WTC11 (cell line): ENCODE measurements at regions not wholly inside any gene's neighbourhood (a gene's known extent, or its start where the extent isn't known, plus 50 kb on each side); places are given as distances from the start of the nearest gene placed in this dataset.

Source experiments
- ATAC-seq: fragments of 200-7000 bp; cut with Tn5 transposase; 2 replicates; pipeline ENCODE4 v1.10.0; 2021; ENCODE audit warnings: mild to moderate bottlenecking, moderate library complexity
- CTCF ChIA-PET: fragments of 300-600 bp; sonication (Branson Sonifier 250); formaldehyde crosslinking; loops from one replicate; lab custom pipeline; 2021; ENCODE audit warnings: antibody characterized with exemption; lab: Charles Lee
- POLR2A ChIA-PET: fragments of 350-600 bp; sonication (Branson Sonifier 250); formaldehyde crosslinking; loops from one replicate; lab custom pipeline; 2021; ENCODE audit warnings: antibody characterized with exemption; lab: Charles Lee
- DNase-seq: peaks from one replicate; pipeline ENCODE4 v3.0.0; 2021; ENCODE audit warnings: low spot score
- H3K27ac Mint-ChIP-seq: 2 replicates; pipeline ENCODE4 v1.8.0; 2021; ENCODE audit warnings: mixed read lengths
- H3K27me3 Mint-ChIP-seq: 2 replicates; pipeline ENCODE4 v1.8.0; 2021; ENCODE audit warnings: low read depth, mild to moderate bottlenecking, moderate library complexity, mixed read lengths
- H3K36me3 Mint-ChIP-seq: 2 replicates; pipeline ENCODE4 v1.8.0; 2021; ENCODE audit warnings: mixed read lengths
- H3K4me1 Mint-ChIP-seq: 2 replicates; pipeline ENCODE4 v1.8.0; 2022; ENCODE audit warnings: mixed read lengths
- H3K4me3 Mint-ChIP-seq: 2 replicates; pipeline ENCODE4 v1.8.0; 2021; ENCODE audit warnings: mild to moderate bottlenecking, moderate library complexity, mixed read lengths
- H3K9me3 Mint-ChIP-seq: 2 replicates; pipeline ENCODE4 v1.8.0; 2021; ENCODE audit warnings: mixed read lengths
- ATF3 ChIP-seq: sonication (generic); formaldehyde crosslinking; conservative IDR thresholded peaks from 2 replicates; pipeline ENCODE4 v1.8.1; 2022; ENCODE audit warnings: mild to moderate bottlenecking, missing genetic modification reagents
- ELF4 ChIP-seq: sonication (generic); formaldehyde crosslinking; IDR thresholded peaks from 2 replicates; pipeline ENCODE4 v1.8.1; 2022; ENCODE audit warnings: low read depth, mild to moderate bottlenecking, moderate library complexity, missing genetic modification reagents
- GRHL2 ChIP-seq: fragments of 250-450 bp; sonication (Bioruptor Pico); IDR thresholded peaks from 2 replicates; pipeline ENCODE4 v1.8.0; 2022; ENCODE audit warnings: mild to moderate bottlenecking, moderate library complexity; ENCODE audit not compliant: insufficient replicate concordance, severe bottlenecking
- HMGXB4 ChIP-seq: sonication (generic); formaldehyde crosslinking; IDR thresholded peaks from 2 replicates; pipeline ENCODE4 v1.8.1; 2023; ENCODE audit warnings: mild to moderate bottlenecking, moderate library complexity, missing genetic modification reagents
- MYBL2 ChIP-seq: sonication (generic); formaldehyde crosslinking; IDR thresholded peaks from 2 replicates; pipeline ENCODE4 v1.8.1; 2023; ENCODE audit warnings: mild to moderate bottlenecking, moderate library complexity, missing genetic modification reagents
- NFATC4 ChIP-seq: fragments of 250-450 bp; sonication (Bioruptor Pico); IDR thresholded peaks from 2 replicates; pipeline ENCODE4 v1.9.0; 2021; ENCODE audit warnings: mild to moderate bottlenecking
- NFE2L1 ChIP-seq: sonication (generic); formaldehyde crosslinking; IDR thresholded peaks from 2 replicates; pipeline ENCODE4 v1.8.1; 2023; ENCODE audit warnings: missing genetic modification reagents
- NR2C2 ChIP-seq: sonication (generic); formaldehyde crosslinking; IDR thresholded peaks from 2 replicates; pipeline ENCODE4 v1.8.0; 2022; ENCODE audit warnings: mild to moderate bottlenecking, missing genetic modification reagents
- OVOL2 ChIP-seq: fragments of 250-450 bp; sonication (Bioruptor Pico); IDR thresholded peaks from 2 replicates; pipeline ENCODE4 v1.9.0; 2021; ENCODE audit warnings: mild to moderate bottlenecking, borderline replicate concordance
- RELA ChIP-seq: sonication (generic); formaldehyde crosslinking; IDR thresholded peaks from 2 replicates; pipeline ENCODE4 v1.8.1; 2022; ENCODE audit warnings: missing genetic modification reagents, mild to moderate bottlenecking, borderline replicate concordance
- SOX15 ChIP-seq: fragments of 250-450 bp; sonication (Bioruptor Pico); IDR thresholded peaks from 2 replicates; pipeline ENCODE4 v1.9.0; 2021; ENCODE audit warnings: mild to moderate bottlenecking
- TEAD1 ChIP-seq: sonication (generic); formaldehyde crosslinking; IDR thresholded peaks from 2 replicates; pipeline ENCODE4 v1.8.0; 2022; ENCODE audit warnings: mild to moderate bottlenecking, missing genetic modification reagents
- TF ChIP-seq, protein P1 (sequence below): sonication (generic); formaldehyde crosslinking; IDR thresholded peaks from 2 replicates; pipeline ENCODE4 v1.8.1; 2023; ENCODE audit warnings: mild to moderate bottlenecking, missing genetic modification reagents, moderate library complexity
- TF ChIP-seq, protein P2 (sequence below): fragments of 250-450 bp; sonication (Bioruptor Pico); IDR thresholded peaks from 2 replicates; pipeline ENCODE4 v1.9.0; 2021; ENCODE audit warnings: moderate library complexity, mild to moderate bottlenecking, inconsistent platforms, borderline replicate concordance
- TF ChIP-seq, protein P3 (sequence below): sonication (generic); formaldehyde crosslinking; IDR thresholded peaks from 2 replicates; pipeline ENCODE4 v1.8.1; 2023; ENCODE audit warnings: mild to moderate bottlenecking, missing genetic modification reagents, borderline replicate concordance
- TF ChIP-seq, protein P4 (sequence below): sonication (generic); formaldehyde crosslinking; IDR thresholded peaks from 2 replicates; pipeline ENCODE4 v1.8.0; 2023; ENCODE audit warnings: missing genetic modification reagents, mild to moderate bottlenecking, borderline replicate concordance
- TF ChIP-seq, protein P5 (sequence below): sonication (generic); formaldehyde crosslinking; IDR thresholded peaks from 2 replicates; pipeline ENCODE4 v1.8.1; 2022; ENCODE audit warnings: mild to moderate bottlenecking, moderate library complexity, missing genetic modification reagents
- TF ChIP-seq, protein P6 (sequence below): sonication (generic); formaldehyde crosslinking; IDR thresholded peaks from 2 replicates; pipeline ENCODE4 v1.8.0; 2022; ENCODE audit warnings: mild to moderate bottlenecking, missing genetic modification reagents

- no peak for TF ChIP-seq HMGXB4 (CRISPR knock-in tag)
- TF ChIP-seq, protein P1, sequence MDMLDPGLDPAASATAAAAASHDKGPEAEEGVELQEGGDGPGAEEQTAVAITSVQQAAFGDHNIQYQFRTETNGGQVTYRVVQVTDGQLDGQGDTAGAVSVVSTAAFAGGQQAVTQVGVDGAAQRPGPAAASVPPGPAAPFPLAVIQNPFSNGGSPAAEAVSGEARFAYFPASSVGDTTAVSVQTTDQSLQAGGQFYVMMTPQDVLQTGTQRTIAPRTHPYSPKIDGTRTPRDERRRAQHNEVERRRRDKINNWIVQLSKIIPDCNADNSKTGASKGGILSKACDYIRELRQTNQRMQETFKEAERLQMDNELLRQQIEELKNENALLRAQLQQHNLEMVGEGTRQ (CRISPR knock-in tag), result no peak
- TF ChIP-seq, protein P2, sequence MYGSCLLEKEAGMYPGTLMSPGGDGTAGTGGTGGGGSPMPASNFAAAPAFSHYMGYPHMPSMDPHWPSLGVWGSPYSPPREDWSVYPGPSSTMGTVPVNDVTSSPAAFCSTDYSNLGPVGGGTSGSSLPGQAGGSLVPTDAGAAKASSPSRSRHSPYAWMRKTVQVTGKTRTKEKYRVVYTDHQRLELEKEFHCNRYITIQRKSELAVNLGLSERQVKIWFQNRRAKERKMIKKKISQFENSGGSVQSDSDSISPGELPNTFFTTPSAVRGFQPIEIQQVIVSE (CRISPR knock-in tag), result no peak
- no peak for TF ChIP-seq NR2C2
- TF ChIP-seq, protein P3, sequence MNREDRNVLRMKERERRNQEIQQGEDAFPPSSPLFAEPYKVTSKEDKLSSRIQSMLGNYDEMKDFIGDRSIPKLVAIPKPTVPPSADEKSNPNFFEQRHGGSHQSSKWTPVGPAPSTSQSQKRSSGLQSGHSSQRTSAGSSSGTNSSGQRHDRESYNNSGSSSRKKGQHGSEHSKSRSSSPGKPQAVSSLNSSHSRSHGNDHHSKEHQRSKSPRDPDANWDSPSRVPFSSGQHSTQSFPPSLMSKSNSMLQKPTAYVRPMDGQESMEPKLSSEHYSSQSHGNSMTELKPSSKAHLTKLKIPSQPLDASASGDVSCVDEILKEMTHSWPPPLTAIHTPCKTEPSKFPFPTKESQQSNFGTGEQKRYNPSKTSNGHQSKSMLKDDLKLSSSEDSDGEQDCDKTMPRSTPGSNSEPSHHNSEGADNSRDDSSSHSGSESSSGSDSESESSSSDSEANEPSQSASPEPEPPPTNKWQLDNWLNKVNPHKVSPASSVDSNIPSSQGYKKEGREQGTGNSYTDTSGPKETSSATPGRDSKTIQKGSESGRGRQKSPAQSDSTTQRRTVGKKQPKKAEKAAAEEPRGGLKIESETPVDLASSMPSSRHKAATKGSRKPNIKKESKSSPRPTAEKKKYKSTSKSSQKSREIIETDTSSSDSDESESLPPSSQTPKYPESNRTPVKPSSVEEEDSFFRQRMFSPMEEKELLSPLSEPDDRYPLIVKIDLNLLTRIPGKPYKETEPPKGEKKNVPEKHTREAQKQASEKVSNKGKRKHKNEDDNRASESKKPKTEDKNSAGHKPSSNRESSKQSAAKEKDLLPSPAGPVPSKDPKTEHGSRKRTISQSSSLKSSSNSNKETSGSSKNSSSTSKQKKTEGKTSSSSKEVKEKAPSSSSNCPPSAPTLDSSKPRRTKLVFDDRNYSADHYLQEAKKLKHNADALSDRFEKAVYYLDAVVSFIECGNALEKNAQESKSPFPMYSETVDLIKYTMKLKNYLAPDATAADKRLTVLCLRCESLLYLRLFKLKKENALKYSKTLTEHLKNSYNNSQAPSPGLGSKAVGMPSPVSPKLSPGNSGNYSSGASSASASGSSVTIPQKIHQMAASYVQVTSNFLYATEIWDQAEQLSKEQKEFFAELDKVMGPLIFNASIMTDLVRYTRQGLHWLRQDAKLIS (CRISPR knock-in tag), result no peak
- no peak for TF ChIP-seq ELF4 (CRISPR knock-in tag)
- CTCF ChIA-PET, result no interaction called here
- H3K9me3 Mint-ChIP-seq, result no peaks in the 10 kb centered on the region
- no peak overlapping the region for H3K27ac Mint-ChIP-seq
- H3K36me3 Mint-ChIP-seq, result no peaks in the 10 kb centered on the region
- H3K4me1 Mint-ChIP-seq, result peaks cover 20% of the 10 kb centered on the region
- POLR2A ChIA-PET, result no interaction called here
- DNase-seq (no peak), ATAC-seq (no peak)
- H3K27me3 Mint-ChIP-seq, result no peaks in the 10 kb centered on the region
- H3K4me3 Mint-ChIP-seq, result no peak overlapping the region
Observed at GRCh38 chr13:44759384-44760360, 183.5 kb upstream of the TSC22D1 start.

DNA sequence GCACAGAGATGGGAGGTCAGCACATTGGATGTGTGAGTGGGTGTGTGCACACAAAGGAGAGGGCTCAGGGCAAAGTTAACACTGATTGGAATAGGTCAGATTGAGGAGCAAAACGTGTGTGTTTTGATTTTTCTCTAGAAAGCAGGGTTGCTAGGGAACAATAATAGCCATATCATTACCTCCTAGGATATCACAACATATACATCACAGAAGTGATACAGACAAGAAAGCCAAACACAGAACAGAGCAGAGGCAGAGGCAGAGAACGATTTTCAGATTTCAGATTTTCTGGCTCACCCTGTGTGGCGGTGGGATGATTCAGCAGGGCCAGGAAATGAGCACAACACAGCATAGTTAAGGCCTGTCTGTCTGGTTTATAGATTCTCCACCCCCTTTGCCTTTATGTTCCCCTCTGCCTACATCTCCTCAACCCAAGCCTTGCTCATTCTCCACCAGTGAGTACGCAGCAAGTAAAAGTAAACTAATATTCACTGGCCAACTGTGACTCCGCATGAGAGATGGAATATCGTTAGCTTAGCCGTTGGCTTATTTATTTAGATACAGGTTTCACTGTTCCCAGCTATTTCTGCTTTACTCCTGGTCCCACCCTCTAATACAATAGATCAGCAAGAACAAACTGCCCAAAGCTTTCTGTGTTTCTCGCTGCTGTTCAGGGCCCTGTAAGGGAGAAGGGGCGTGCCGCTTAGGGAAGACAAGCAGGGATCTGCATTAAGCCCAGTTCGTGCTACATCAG is 182.7 kb upstream of the TSC22D1 start:
- Mint-ChIP-seq H3K4me1 (peaks cover 13% of the 10 kb centered on the region), H3K36me3 (no peaks in the 10 kb centered on the region), H3K4me3 (no peak overlapping the region), H3K9me3 (no peaks in the 10 kb centered on the region), H3K27me3 (no peaks in the 10 kb centered on the region), H3K27ac (no peak overlapping the region)
- DNase-seq (no peak), ATAC-seq (no peak)
- ChIA-PET CTCF (no interaction called here), POLR2A (no interaction called here)
- TF ChIP-seq OVOL2 (CRISPR knock-in tag) (no peak), NFATC4 (CRISPR knock-in tag) (no peak), RELA (CRISPR knock-in tag) (no peak), NFE2L1 (CRISPR knock-in tag) (no peak), GRHL2 (CRISPR knock-in tag) (no peak), TEAD1 (CRISPR knock-in tag) (no peak), SOX15 (no peak), MYBL2 (no peak), ATF3 (no peak)
- TF ChIP-seq, protein P4, sequence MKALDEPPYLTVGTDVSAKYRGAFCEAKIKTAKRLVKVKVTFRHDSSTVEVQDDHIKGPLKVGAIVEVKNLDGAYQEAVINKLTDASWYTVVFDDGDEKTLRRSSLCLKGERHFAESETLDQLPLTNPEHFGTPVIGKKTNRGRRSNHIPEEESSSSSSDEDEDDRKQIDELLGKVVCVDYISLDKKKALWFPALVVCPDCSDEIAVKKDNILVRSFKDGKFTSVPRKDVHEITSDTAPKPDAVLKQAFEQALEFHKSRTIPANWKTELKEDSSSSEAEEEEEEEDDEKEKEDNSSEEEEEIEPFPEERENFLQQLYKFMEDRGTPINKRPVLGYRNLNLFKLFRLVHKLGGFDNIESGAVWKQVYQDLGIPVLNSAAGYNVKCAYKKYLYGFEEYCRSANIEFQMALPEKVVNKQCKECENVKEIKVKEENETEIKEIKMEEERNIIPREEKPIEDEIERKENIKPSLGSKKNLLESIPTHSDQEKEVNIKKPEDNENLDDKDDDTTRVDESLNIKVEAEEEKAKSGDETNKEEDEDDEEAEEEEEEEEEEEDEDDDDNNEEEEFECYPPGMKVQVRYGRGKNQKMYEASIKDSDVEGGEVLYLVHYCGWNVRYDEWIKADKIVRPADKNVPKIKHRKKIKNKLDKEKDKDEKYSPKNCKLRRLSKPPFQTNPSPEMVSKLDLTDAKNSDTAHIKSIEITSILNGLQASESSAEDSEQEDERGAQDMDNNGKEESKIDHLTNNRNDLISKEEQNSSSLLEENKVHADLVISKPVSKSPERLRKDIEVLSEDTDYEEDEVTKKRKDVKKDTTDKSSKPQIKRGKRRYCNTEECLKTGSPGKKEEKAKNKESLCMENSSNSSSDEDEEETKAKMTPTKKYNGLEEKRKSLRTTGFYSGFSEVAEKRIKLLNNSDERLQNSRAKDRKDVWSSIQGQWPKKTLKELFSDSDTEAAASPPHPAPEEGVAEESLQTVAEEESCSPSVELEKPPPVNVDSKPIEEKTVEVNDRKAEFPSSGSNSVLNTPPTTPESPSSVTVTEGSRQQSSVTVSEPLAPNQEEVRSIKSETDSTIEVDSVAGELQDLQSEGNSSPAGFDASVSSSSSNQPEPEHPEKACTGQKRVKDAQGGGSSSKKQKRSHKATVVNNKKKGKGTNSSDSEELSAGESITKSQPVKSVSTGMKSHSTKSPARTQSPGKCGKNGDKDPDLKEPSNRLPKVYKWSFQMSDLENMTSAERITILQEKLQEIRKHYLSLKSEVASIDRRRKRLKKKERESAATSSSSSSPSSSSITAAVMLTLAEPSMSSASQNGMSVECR (CRISPR knock-in tag), result no peak
- TF ChIP-seq, protein P5, sequence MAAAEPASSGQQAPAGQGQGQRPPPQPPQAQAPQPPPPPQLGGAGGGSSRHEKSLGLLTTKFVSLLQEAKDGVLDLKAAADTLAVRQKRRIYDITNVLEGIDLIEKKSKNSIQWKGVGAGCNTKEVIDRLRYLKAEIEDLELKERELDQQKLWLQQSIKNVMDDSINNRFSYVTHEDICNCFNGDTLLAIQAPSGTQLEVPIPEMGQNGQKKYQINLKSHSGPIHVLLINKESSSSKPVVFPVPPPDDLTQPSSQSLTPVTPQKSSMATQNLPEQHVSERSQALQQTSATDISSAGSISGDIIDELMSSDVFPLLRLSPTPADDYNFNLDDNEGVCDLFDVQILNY (CRISPR knock-in tag), result no peak
- TF ChIP-seq, protein P6, sequence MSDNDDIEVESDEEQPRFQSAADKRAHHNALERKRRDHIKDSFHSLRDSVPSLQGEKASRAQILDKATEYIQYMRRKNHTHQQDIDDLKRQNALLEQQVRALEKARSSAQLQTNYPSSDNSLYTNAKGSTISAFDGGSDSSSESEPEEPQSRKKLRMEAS (CRISPR knock-in tag), result no peak
